Ishikawa (cell line): ENCODE measurements at regions not wholly inside any gene's neighbourhood (a gene's known extent, or its start where the extent isn't known, plus 50 kb on each side); places are given as distances from the start of the nearest gene placed in this dataset.

Experiments used
- EP300 ChIP-seq: IDR thresholded peaks from 2 replicates; pipeline ENCODE4 v1.6.1; 2012; ENCODE audit warnings: borderline replicate concordance
- YY1 ChIP-seq: IDR thresholded peaks from 2 replicates; pipeline ENCODE4 v1.6.1; 2012; ENCODE audit warnings: low read depth

- no peak for TF ChIP-seq EP300
- no peak for TF ChIP-seq YY1
Measured at GRCh38 chr3:191750618-191751017, 289.7 kb downstream of the PYDC2 start.
